ENCODE measurements at regions not wholly inside any gene's neighbourhood (a gene's known extent, or its start where the extent isn't known, plus 50 kb on each side); places are given as distances from the start of the nearest gene placed in this dataset.
"Not testable (repeated sequence)": the region's sequence is repeated elsewhere in the genome, so short reads cannot be mapped to it uniquely, and the experiment has no call there.

DNA sequence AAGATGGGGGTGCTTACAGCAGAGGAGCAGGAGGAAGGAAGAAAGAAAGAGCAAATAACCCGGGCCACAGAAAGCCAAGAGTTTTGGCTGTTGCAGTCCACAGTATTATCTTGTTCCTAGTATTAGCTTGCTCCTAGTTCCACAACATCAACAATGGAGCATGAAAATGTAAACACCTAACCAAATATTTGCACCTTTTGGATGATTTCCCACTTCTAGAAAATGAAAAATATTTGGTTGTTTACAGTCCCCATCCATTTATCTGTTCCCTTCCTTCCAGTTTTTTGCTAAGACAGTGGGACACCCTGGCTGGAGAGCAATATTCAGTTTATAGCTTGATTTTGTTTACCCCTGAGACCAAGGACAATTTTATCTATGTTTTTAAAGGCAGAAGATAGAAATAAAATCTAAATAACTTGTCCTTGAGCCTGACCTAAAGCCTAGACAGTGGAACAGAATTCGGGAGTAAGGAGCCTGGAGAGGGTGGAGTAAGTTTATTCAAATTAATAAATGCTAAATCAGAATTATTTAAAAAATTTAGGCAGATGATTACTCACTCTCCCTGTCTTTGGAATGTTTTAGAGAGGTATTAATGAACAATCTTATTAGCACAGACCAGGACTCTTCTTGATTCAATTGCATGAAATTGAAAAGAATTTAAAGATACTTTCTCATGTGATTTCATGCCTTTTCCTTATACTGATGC, 51.6 kb downstream of the RESF1 start:
- no peaks in the 10 kb centered on the region for H3K4me1 Mint-ChIP-seq
- TF ChIP-seq, protein P1, sequence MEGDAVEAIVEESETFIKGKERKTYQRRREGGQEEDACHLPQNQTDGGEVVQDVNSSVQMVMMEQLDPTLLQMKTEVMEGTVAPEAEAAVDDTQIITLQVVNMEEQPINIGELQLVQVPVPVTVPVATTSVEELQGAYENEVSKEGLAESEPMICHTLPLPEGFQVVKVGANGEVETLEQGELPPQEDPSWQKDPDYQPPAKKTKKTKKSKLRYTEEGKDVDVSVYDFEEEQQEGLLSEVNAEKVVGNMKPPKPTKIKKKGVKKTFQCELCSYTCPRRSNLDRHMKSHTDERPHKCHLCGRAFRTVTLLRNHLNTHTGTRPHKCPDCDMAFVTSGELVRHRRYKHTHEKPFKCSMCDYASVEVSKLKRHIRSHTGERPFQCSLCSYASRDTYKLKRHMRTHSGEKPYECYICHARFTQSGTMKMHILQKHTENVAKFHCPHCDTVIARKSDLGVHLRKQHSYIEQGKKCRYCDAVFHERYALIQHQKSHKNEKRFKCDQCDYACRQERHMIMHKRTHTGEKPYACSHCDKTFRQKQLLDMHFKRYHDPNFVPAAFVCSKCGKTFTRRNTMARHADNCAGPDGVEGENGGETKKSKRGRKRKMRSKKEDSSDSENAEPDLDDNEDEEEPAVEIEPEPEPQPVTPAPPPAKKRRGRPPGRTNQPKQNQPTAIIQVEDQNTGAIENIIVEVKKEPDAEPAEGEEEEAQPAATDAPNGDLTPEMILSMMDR (IDR thresholded peaks at IDR 0.05; ENCODE audit: unreplicated experiment in 3 of 3), result no peak
- no peaks in the 10 kb centered on the region for H3K27me3 Mint-ChIP-seq (ENCODE audit: low read depth)
- no peaks in the 10 kb centered on the region for H3K36me3 Mint-ChIP-seq (ENCODE audit: low read depth)
- no peak overlapping the region for H3K27ac Mint-ChIP-seq
- no peaks in the 10 kb centered on the region for H3K9me3 Mint-ChIP-seq
- no peak overlapping the region for H3K4me3 Mint-ChIP-seq

DNA sequence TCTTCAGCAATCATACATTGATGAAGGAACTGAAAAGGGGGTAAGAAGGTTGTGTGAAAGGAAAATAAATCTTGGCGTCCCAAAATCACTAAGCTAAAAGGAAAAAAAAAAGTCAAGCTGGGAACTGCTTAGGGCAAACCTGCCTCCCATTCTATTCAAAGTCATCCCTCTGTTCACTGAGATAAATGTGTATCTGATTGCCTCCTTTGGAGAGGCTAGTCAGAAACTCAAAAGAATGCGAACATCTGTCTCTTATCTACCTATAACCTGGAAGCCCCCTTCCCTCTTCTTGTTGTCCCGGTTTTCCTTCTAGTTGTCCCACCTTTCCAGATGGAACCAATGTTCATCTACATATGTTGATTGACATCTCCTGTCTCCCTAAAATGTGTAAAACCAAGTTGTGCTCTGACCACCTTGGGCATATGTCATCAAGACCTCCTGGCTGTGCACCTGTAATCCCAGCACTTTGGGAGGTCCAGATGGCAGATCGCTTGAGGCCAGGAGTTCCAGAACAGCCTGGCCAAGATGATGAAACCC, 53.1 kb downstream of the RESF1 start:
- no peaks in the 10 kb centered on the region for H3K36me3 Mint-ChIP-seq (ENCODE audit: low read depth)
- H3K9me3 Mint-ChIP-seq, result no peaks in the 10 kb centered on the region
- no peaks in the 10 kb centered on the region for H3K27me3 Mint-ChIP-seq (ENCODE audit: low read depth)
- H3K4me1 Mint-ChIP-seq, result no peaks in the 10 kb centered on the region
- TF ChIP-seq, protein P1 (IDR thresholded peaks at IDR 0.05; ENCODE audit: unreplicated experiment in 3 of 3), result no peak
- H3K4me3 Mint-ChIP-seq, result no peak overlapping the region
- H3K27ac Mint-ChIP-seq, result no peak overlapping the region

DNA sequence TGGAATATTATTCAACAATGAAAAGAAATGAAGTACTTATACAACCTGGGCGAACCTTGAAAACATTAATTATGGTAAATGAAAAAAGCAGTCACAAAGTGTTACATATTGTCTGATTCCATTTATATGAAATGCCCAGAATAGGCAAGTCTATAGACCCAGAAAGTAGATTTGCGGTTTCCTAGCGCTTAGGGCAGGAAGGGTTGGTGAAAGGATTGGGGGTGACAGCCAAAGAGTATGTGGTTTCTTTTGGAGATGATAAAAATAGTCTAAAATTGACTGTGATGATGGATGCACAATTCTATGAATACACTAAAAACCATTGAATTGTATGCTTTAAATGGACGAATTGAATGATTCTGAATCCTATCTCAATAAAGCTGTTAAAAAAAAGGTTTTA, 55.8 kb downstream of the RESF1 start:
- Mint-ChIP-seq H3K27ac (no peak overlapping the region), H3K4me1 (no peaks in the 10 kb centered on the region), H3K4me3 (no peak overlapping the region), H3K9me3 (no peaks in the 10 kb centered on the region), H3K27me3 (ENCODE audit: low read depth) (no peaks in the 10 kb centered on the region), H3K36me3 (ENCODE audit: low read depth) (no peaks in the 10 kb centered on the region)
- TF ChIP-seq, protein P1 (IDR thresholded peaks at IDR 0.05; ENCODE audit: unreplicated experiment in 3 of 3), result no peak

DNA sequence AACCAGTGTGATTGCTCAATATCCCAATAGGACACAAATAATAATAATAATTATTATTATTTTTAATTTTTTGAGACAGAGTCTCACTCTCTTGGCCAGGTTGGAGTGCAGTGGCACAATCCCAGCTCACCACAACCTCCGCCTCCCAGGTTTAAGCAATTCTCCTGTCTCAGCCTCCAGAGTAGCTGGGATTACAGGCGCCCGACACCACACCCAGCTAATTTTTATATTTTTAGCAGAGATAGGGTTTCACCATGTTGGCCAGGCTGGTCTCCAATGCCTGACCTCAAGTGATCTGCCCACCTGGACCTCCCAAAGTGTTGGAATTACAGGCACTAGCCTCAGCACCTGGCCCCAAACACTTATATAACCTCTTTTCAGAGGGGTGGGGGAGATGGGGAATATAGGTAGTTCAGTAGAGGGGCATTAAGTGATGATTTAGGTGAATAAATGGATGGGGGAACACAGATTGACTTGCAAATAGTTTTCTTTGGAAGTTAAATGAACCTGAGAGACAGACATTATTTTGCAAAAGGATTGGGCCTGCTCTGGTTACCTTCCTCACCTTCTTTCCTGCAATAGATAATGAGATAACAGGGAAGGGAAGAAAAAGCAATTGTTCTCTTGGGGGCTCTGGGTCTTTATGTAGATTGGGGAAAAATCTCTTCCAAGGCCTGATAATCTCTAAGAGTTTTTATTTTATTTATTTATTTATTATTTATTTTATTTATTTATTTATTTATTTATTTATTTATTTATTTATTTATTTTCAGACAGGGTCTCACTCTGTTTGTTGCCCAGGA, 57.7 kb downstream of the RESF1 start:
- no peaks in the 10 kb centered on the region for H3K27me3 Mint-ChIP-seq (ENCODE audit: low read depth)
- TF ChIP-seq, protein P1 (IDR thresholded peaks at IDR 0.05; ENCODE audit: unreplicated experiment in 3 of 3), result no peak
- H3K9me3 Mint-ChIP-seq, result no peaks in the 10 kb centered on the region
- H3K27ac Mint-ChIP-seq, result no peak overlapping the region
- H3K36me3 Mint-ChIP-seq (ENCODE audit: low read depth), result no peaks in the 10 kb centered on the region
- no peak overlapping the region for H3K4me3 Mint-ChIP-seq
- H3K4me1 Mint-ChIP-seq, result no peaks in the 10 kb centered on the region

DNA sequence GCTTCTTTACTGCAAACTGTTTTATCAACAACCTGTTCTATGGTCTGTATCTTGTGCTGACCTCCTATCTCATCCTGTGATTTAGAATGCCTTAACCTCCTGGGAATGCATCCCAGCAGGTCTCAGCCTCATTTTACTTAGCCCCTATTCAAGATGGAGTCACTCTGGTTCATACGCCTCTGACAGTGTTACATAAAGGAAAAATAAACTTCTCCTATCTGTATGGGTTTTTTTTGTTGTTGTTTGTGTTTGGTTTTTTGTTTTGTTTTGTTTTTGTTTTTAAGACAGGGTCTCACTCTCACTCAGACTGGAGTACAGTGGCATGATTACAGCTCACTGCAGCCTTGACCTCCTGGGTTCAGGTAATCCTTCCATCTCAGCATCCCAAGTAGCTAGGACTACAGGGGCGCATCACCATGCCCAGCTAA, 62.1 kb downstream of the RESF1 start:
- Mint-ChIP-seq H3K27me3 (ENCODE audit: low read depth) (no peaks in the 10 kb centered on the region), H3K4me3 (no peak overlapping the region), H3K27ac (no peak overlapping the region), H3K36me3 (ENCODE audit: low read depth) (no peaks in the 10 kb centered on the region), H3K9me3 (no peaks in the 10 kb centered on the region), H3K4me1 (no peaks in the 10 kb centered on the region)
- TF ChIP-seq, protein P1 (IDR thresholded peaks at IDR 0.05; ENCODE audit: unreplicated experiment in 3 of 3), result no peak

DNA sequence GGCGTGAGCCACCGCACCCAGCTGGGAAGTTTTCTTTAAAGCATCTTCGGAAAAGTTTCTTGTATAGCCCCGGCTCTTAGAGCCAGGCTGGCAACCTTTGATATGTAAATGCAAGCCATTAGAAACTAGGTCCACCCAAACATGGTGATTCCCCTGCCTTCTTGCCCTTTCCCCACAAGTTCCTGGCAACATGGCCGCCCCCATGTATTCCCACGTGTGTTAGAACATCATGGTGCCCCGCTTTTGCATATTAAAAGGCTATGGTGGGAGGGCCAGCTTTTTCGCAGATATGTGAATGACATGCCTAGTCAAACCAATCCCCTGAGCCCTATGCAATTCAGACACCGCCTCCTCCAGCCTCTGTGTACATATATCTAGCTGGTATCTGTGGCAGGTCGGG, 63.2 kb downstream of the RESF1 start:
- H3K4me1 Mint-ChIP-seq; H3K9me3 Mint-ChIP-seq; H3K27me3 Mint-ChIP-seq (ENCODE audit: low read depth); H3K36me3 Mint-ChIP-seq (ENCODE audit: low read depth); H3K27ac Mint-ChIP-seq; H3K4me3 Mint-ChIP-seq: not testable (repeated sequence)

DNA sequence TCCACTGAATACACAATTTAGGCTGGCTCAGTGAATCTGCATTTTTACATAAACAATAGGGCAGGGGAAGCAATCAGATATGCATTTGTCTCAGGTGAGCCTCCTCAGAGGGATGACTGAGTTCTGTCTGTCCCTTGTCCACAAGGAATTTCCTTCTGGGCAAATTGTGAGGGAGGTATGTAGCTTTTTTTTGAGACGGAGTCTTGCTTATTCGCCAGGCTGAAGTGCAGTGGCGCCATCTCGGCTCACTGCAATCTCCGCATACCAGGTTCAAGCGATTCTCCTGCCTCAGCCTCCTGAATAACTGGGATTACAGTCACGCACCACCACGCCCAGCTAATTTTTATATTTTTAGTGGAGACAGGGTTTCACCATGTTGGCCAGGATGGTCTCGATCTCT, 64.6 kb downstream of the RESF1 start:
- not testable (repeated sequence) for H3K9me3 Mint-ChIP-seq; H3K36me3 Mint-ChIP-seq (ENCODE audit: low read depth); H3K4me3 Mint-ChIP-seq; H3K27ac Mint-ChIP-seq; H3K4me1 Mint-ChIP-seq; H3K27me3 Mint-ChIP-seq (ENCODE audit: low read depth)

All from nephron (organoid).